Natural killer cell (primary cell): ENCODE measurements at regions not wholly inside any gene's neighbourhood (a gene's known extent, or its start where the extent isn't known, plus 50 kb on each side); places are given as distances from the start of the nearest gene placed in this dataset.

ENCODE experiments used
- ATAC-seq, 3 donors: fragments of 150-1000 bp in 2 of 3; fragments of 200-7000 bp in 1 of 3; cut with Tn5 transposase; 1 replicate in 1 of 3; 2 replicates in 2 of 3; pipeline ENCODE4 v1.10.0; 2021; ENCODE audit warnings: mild to moderate bottlenecking in 2 of 3, moderate library complexity in 2 of 3
- DNase-seq, 2 donors: peaks; one replicate each; pipeline versions ENCODE4 v3.0.0 to v3.0.0-alpha.2; 2013 to 2021; ENCODE audit warnings: mixed read lengths in 1 of 2
- H3K27ac ChIP-seq: one replicate; pipeline ENCODE4 v1.5.1; 2013; ENCODE audit warnings: mild to moderate bottlenecking, low read length
- H3K27me3 ChIP-seq: one replicate; pipeline ENCODE4 v1.6.1; 2013; ENCODE audit warnings: low read length; ENCODE audit not compliant: control insufficient read depth, insufficient read depth
- H3K36me3 ChIP-seq: one replicate; pipeline ENCODE4 v1.6.1; 2013; ENCODE audit warnings: low read length; ENCODE audit not compliant: control insufficient read depth, insufficient read depth
- H3K4me1 ChIP-seq: one replicate; pipeline ENCODE4 v1.6.1; 2013; ENCODE audit warnings: low read length; ENCODE audit not compliant: control insufficient read depth, insufficient read depth
- H3K4me3 ChIP-seq: one replicate; pipeline ENCODE4 v1.5.1; 2013; ENCODE audit warnings: low read length
- H3K9me3 ChIP-seq: one replicate; pipeline ENCODE4 v1.6.1; 2013; ENCODE audit warnings: low read length; ENCODE audit not compliant: control insufficient read depth, insufficient read depth
- H3K27ac Mint-ChIP-seq, 2 donors: one replicate each; pipeline ENCODE4 v1.8.0; 2022; ENCODE audit warnings: mild to moderate bottlenecking in 2 of 2, mixed read lengths in 2 of 2, moderate library complexity in 1 of 2
- H3K27me3 Mint-ChIP-seq, 2 donors: one replicate each; pipeline ENCODE4 v1.8.0; 2022; ENCODE audit warnings: low read depth in 2 of 2, mixed read lengths in 2 of 2
- H3K36me3 Mint-ChIP-seq: one replicate; pipeline ENCODE4 v1.8.0; 2022; ENCODE audit warnings: mixed read lengths
- H3K4me1 Mint-ChIP-seq, 2 donors: one replicate each; pipeline ENCODE4 v1.8.0; 2022; ENCODE audit warnings: mixed read lengths in 2 of 2
- H3K4me3 Mint-ChIP-seq: one replicate; pipeline ENCODE4 v1.8.0; 2022; ENCODE audit warnings: mild to moderate bottlenecking, moderate library complexity, mixed read lengths
- H3K9me3 Mint-ChIP-seq, 2 donors: one replicate each; pipeline ENCODE4 v1.8.0; 2022; ENCODE audit warnings: mixed read lengths in 2 of 2
- WGBS: methylation state at CpG from one replicate; pipeline ENCODE4 v1.1.7; 2013; ENCODE audit warnings: missing lambda C conversion rate; ENCODE audit not compliant: insufficient coverage; 5-methylcytosine and 5-hydroxymethylcytosine counted together
- intact Hi-C: fragments of 100-400 bp; cut with micrococcal nuclease; formaldehyde crosslinking; loops from one replicate; pipeline ENCODE4 v1.14.2; 2022
- TF ChIP-seq, protein P1 (sequence below): fragments of 200-600 bp; IDR thresholded peaks from one replicate; pipeline ENCODE4 v1.8.0; 2022; ENCODE audit warnings: antibody characterized with exemption

- Mint-ChIP-seq H3K36me3 (peaks cover 5% of the 10 kb centered on the region), H3K9me3 (peaks cover 0 to 6% of the 10 kb centered on the region in 2 donors), H3K4me3 (no peak overlapping the region), H3K4me1 (no peaks in the 10 kb centered on the region), H3K27ac (no peak overlapping the region), H3K27me3 (peaks cover 6 to 12% of the 10 kb centered on the region in 2 donors)
- no peak overlapping the region for H3K4me3 ChIP-seq
- intact Hi-C loops: no loop called here
- H3K27ac ChIP-seq: no peak overlapping the region
- no peak for ATAC-seq
- no peaks in the 10 kb centered on the region for H3K9me3 ChIP-seq
- H3K27me3 ChIP-seq: no peaks in the 10 kb centered on the region
- H3K36me3 ChIP-seq: no peaks in the 10 kb centered on the region
- H3K4me1 ChIP-seq: no peaks in the 10 kb centered on the region
- DNase-seq: no peak
- TF ChIP-seq, protein P1, sequence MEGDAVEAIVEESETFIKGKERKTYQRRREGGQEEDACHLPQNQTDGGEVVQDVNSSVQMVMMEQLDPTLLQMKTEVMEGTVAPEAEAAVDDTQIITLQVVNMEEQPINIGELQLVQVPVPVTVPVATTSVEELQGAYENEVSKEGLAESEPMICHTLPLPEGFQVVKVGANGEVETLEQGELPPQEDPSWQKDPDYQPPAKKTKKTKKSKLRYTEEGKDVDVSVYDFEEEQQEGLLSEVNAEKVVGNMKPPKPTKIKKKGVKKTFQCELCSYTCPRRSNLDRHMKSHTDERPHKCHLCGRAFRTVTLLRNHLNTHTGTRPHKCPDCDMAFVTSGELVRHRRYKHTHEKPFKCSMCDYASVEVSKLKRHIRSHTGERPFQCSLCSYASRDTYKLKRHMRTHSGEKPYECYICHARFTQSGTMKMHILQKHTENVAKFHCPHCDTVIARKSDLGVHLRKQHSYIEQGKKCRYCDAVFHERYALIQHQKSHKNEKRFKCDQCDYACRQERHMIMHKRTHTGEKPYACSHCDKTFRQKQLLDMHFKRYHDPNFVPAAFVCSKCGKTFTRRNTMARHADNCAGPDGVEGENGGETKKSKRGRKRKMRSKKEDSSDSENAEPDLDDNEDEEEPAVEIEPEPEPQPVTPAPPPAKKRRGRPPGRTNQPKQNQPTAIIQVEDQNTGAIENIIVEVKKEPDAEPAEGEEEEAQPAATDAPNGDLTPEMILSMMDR: no peak
Observed at GRCh38 chr13:76621705-76622104, 264.5 kb downstream of the KCTD12 start.

- Histone ChIP-seq H3K36me3 (no peaks in the 10 kb centered on the region), H3K4me3 (no peak overlapping the region), H3K27me3 (no peaks in the 10 kb centered on the region), H3K4me1 (no peaks in the 10 kb centered on the region), H3K9me3 (no peaks in the 10 kb centered on the region), H3K27ac (no peak overlapping the region)
- 94% methylated on average over 3 of the region's 5 CpGs for WGBS
- no peak overlapping the region for H3K4me3 Mint-ChIP-seq
- no peak overlapping the region for H3K27ac Mint-ChIP-seq
- H3K4me1 Mint-ChIP-seq: no peaks in the 10 kb centered on the region
- H3K27me3 Mint-ChIP-seq: peaks cover 3 to 7% of the 10 kb centered on the region in 2 donors
- no peak for DNase-seq
- H3K9me3 Mint-ChIP-seq: peaks cover 0 to 3% of the 10 kb centered on the region in 2 donors
- TF ChIP-seq, protein P1: no peak
- intact Hi-C loops: no loop called here
- peaks cover 5% of the 10 kb centered on the region for H3K36me3 Mint-ChIP-seq
- no peak for ATAC-seq
Observed at GRCh38 chr13:76620036-76620435, 266.2 kb downstream of the KCTD12 start.

DNA sequence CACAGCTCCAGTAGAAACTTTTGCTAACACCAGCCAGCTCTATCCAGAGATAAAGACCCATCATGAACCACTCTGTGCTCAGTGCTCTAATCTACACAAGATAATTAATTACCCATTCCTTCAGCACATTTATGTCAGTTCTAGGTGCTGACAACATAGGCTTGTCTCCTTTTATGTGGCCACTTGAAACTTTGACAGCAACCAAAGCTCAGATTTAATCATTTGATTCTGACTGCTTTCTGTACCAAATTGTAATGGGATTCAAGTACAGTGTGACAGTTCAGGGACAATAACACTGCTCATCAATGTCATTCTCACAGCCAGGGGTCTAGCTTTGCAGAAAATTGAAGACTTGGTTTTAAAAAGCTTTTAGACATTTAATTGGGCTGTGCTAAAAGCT is 266.6 kb downstream of the KCTD12 start:
- Mint-ChIP-seq H3K4me1 (no peaks in the 10 kb centered on the region), H3K4me3 (no peak overlapping the region), H3K36me3 (peaks cover 5% of the 10 kb centered on the region), H3K27ac (no peak overlapping the region), H3K9me3 (peaks cover 0 to 3% of the 10 kb centered on the region in 2 donors), H3K27me3 (peaks cover 3 to 7% of the 10 kb centered on the region in 2 donors)
- no peak overlapping the region for H3K4me3 ChIP-seq
- TF ChIP-seq, protein P1: no peak
- no peak for ATAC-seq
- intact Hi-C loops: no loop called here
- no peak for DNase-seq
- H3K36me3 ChIP-seq: no peaks in the 10 kb centered on the region
- no peaks in the 10 kb centered on the region for H3K9me3 ChIP-seq
- H3K27ac ChIP-seq: no peak overlapping the region
- no peaks in the 10 kb centered on the region for H3K4me1 ChIP-seq
- no peaks in the 10 kb centered on the region for H3K27me3 ChIP-seq

DNA sequence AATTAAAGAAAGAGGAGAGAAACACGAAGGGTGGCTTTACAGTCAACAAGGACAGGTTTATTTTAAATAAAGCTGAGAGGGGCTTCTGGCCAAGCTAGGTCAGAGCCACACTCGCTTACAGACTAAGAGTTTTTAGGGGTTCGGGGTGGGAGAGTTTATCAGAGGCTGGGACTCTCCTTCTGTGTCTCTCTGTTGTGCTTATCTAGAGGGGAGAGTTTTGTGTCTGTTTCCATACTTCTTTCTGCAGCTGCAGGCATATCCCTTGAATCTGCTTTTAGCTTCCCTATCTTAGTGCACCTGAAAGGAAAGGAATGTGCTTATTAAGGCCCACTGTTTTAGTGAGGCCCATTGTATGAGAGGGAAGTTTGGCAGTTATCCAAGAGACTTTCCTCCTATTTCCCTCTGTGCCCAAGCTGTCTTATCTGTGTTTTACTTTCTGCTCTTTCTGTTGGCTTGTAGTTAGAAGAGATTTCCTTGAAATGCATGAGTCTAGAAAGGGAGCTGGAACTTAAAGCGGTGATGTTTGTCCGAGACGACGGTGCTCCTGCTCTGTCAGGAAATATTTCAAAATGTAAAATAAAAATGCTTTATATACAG is 275.3 kb downstream of the KCTD12 start:
- no peak for ATAC-seq
- Mint-ChIP-seq H3K27me3 (no peaks in the 10 kb centered on the region), H3K27ac (no peak overlapping the region), H3K4me1 (no peaks in the 10 kb centered on the region), H3K9me3 (no peaks in the 10 kb centered on the region), H3K36me3 (no peaks in the 10 kb centered on the region), H3K4me3 (no peak overlapping the region)
- 84% methylated on average over 3 of the region's 7 CpGs for WGBS
- no peak for DNase-seq
- Histone ChIP-seq H3K4me3 (no peak overlapping the region), H3K9me3 (no peaks in the 10 kb centered on the region), H3K4me1 (no peaks in the 10 kb centered on the region), H3K27me3 (no peaks in the 10 kb centered on the region), H3K36me3 (no peaks in the 10 kb centered on the region), H3K27ac (no peak overlapping the region)
- TF ChIP-seq, protein P1: no peak
- intact Hi-C loops: no loop called here
